Activated naive CD4-positive, alpha-beta T cell treated with anti-CD3 and anti-CD28 coated beads, Interleukin-2, amount 50 U/mL, for 72 hours (primary cell): ENCODE measurements at regions not wholly inside any gene's neighbourhood (a gene's known extent, or its start where the extent isn't known, plus 50 kb on each side); places are given as distances from the start of the nearest gene placed in this dataset.

Experiments used
- ATAC-seq, 2 donors: fragments of 150-1000 bp; cut with Tn5 transposase; 2 replicates each; pipeline ENCODE4 v1.10.0; 2021; ENCODE audit warnings: mild to moderate bottlenecking in 2 of 2, moderate library complexity in 2 of 2
- DNase-seq, 2 donors: peaks; one replicate each; pipeline ENCODE4 v3.0.0; 2021 to 2022; ENCODE audit warnings: low spot score in 2 of 2
- H3K27ac Mint-ChIP-seq, 2 donors: one replicate each; pipeline ENCODE4 v1.8.0; 2022; ENCODE audit warnings: mild to moderate bottlenecking in 2 of 2, mixed read lengths in 2 of 2
- H3K36me3 Mint-ChIP-seq, 2 donors: one replicate each; pipeline ENCODE4 v1.8.0; 2022; ENCODE audit warnings: mixed read lengths in 2 of 2
- H3K9me3 Mint-ChIP-seq, 2 donors: one replicate each; pipeline ENCODE4 v1.8.0; 2022; ENCODE audit warnings: mixed read lengths in 2 of 2

GRCh38 chr21:41080485-41081121 lies 87.4 kb upstream of the BACE2 start:
- DNase-seq (no peak), ATAC-seq (no peak)
- Mint-ChIP-seq H3K36me3 (no peaks in the 10 kb centered on the region), H3K9me3 (no peaks in the 10 kb centered on the region), H3K27ac (no peak overlapping the region)

- H3K9me3 Mint-ChIP-seq, result no peaks in the 10 kb centered on the region
- no peaks in the 10 kb centered on the region for H3K36me3 Mint-ChIP-seq
- H3K27ac Mint-ChIP-seq, result no peak overlapping the region
- ATAC-seq, result no peak
- DNase-seq, result no peak
These were observed 81.4 kb upstream of the BACE2 start for GRCh38 chr21:41086569-41086968.

- ATAC-seq (no peak), DNase-seq (no peak)
- Mint-ChIP-seq H3K27ac (no peak overlapping the region), H3K36me3 (no peaks in the 10 kb centered on the region), H3K9me3 (no peaks in the 10 kb centered on the region)
These were observed 77.0 kb upstream of the BACE2 start for GRCh38 chr21:41090981-41091380.

- ATAC-seq (no peak), DNase-seq (no peak)
- no peaks in the 10 kb centered on the region for H3K36me3 Mint-ChIP-seq
- H3K27ac Mint-ChIP-seq, result no peak overlapping the region
- H3K9me3 Mint-ChIP-seq, result no peaks in the 10 kb centered on the region
These were observed 76.3 kb upstream of the BACE2 start for GRCh38 chr21:41091616-41092015.

- Mint-ChIP-seq H3K9me3 (no peaks in the 10 kb centered on the region), H3K36me3 (no peaks in the 10 kb centered on the region), H3K27ac (no peak overlapping the region)
- DNase-seq (no peak), ATAC-seq (no peak)
These were observed 75.6 kb upstream of the BACE2 start for GRCh38 chr21:41092312-41092711.

- peaks cover 6 to 9% of the 10 kb centered on the region in 2 donors for H3K9me3 Mint-ChIP-seq
These were observed 72.0 kb upstream of the BACE2 start for GRCh38 chr21:41095983-41096382.

GRCh38 chr21:41098076-41098475 lies 69.9 kb upstream of the BACE2 start:
- no peaks in the 10 kb centered on the region for H3K36me3 Mint-ChIP-seq
- no peak overlapping the region for H3K27ac Mint-ChIP-seq
- ATAC-seq (no peak), DNase-seq (no peak)
- peaks cover 6 to 9% of the 10 kb centered on the region in 2 donors for H3K9me3 Mint-ChIP-seq

More at GRCh38 chr21:41095983-41096382, 72.0 kb upstream of the BACE2 start:
- no peak for DNase-seq
- Mint-ChIP-seq H3K27ac (no peak overlapping the region), H3K36me3 (no peaks in the 10 kb centered on the region)
- no peak for ATAC-seq

- ATAC-seq (no peak), DNase-seq (no peak)
- H3K9me3 Mint-ChIP-seq, result peaks cover 6 to 9% of the 10 kb centered on the region in 2 donors
- no peak overlapping the region for H3K27ac Mint-ChIP-seq
- H3K36me3 Mint-ChIP-seq, result no peaks in the 10 kb centered on the region
These were observed 69.4 kb upstream of the BACE2 start for GRCh38 chr21:41098481-41099042.

- no peak overlapping the region for H3K27ac Mint-ChIP-seq
- H3K9me3 Mint-ChIP-seq, result peaks cover 6 to 9% of the 10 kb centered on the region in 2 donors
- ATAC-seq (no peak), DNase-seq (no peak)
- no peaks in the 10 kb centered on the region for H3K36me3 Mint-ChIP-seq
These were observed 67.0 kb upstream of the BACE2 start for GRCh38 chr21:41100826-41101550.

GRCh38 chr21:41102281-41102680 lies 65.7 kb upstream of the BACE2 start:
- no peak for ATAC-seq

GRCh38 chr21:41107602-41108001 lies 60.4 kb upstream of the BACE2 start:
- Mint-ChIP-seq H3K27ac (no peak overlapping the region), H3K9me3 (peaks cover 5 to 15% of the 10 kb centered on the region in 2 donors), H3K36me3 (peaks cover 0 to 5% of the 10 kb centered on the region in 2 donors)
- ATAC-seq (no peak), DNase-seq (no peak)

More at GRCh38 chr21:41102281-41102680, 65.7 kb upstream of the BACE2 start:
- Mint-ChIP-seq H3K27ac (no peak overlapping the region), H3K9me3 (peaks cover 6 to 9% of the 10 kb centered on the region in 2 donors), H3K36me3 (no peaks in the 10 kb centered on the region)
- no peak for DNase-seq

- ATAC-seq (no peak), DNase-seq (no peak)
- Mint-ChIP-seq H3K9me3 (peaks cover 5 to 15% of the 10 kb centered on the region in 2 donors), H3K36me3 (peaks cover 0 to 5% of the 10 kb centered on the region in 2 donors), H3K27ac (no peak overlapping the region)
These were observed 59.0 kb upstream of the BACE2 start for GRCh38 chr21:41108668-41109585.

- H3K9me3 Mint-ChIP-seq, result peaks cover 5 to 15% of the 10 kb centered on the region in 2 donors
- ATAC-seq (no peak), DNase-seq (no peak)
- peaks cover 0 to 5% of the 10 kb centered on the region in 2 donors for H3K36me3 Mint-ChIP-seq
- no peak overlapping the region for H3K27ac Mint-ChIP-seq
These were observed 57.8 kb upstream of the BACE2 start for GRCh38 chr21:41110161-41110560.

- peaks cover 0 to 5% of the 10 kb centered on the region in 2 donors for H3K36me3 Mint-ChIP-seq
- DNase-seq, result no peak
- no peak overlapping the region for H3K27ac Mint-ChIP-seq
- H3K9me3 Mint-ChIP-seq, result peaks cover 5 to 15% of the 10 kb centered on the region in 2 donors
- ATAC-seq, result no peak
These were observed 57.3 kb upstream of the BACE2 start for GRCh38 chr21:41110664-41111063.

- DNase-seq, result no peak
- peaks cover 5 to 15% of the 10 kb centered on the region in 2 donors for H3K9me3 Mint-ChIP-seq
- peaks cover 0 to 5% of the 10 kb centered on the region in 2 donors for H3K36me3 Mint-ChIP-seq
- peak overlapping the region in 1 of 2 donors; percentile 69 for H3K27ac Mint-ChIP-seq
- ATAC-seq, result no peak
These were observed 56.3 kb upstream of the BACE2 start for GRCh38 chr21:41111681-41112080.
